NAMALWA (cell line): ENCODE measurements at regions not wholly inside any gene's neighbourhood (a gene's known extent, or its start where the extent isn't known, plus 50 kb on each side); places are given as distances from the start of the nearest gene placed in this dataset.
"Not testable (repeated sequence)": the region's sequence is repeated elsewhere in the genome, so short reads cannot be mapped to it uniquely, and the experiment has no call there.

Experiments used
- DNase-seq: peaks from one replicate; pipeline ENCODE4 v3.0.0-alpha.2; 2015; ENCODE audit warnings: low spot score

- DNase-seq, result no peak
Measured at GRCh38 chr10:4635883-4636282, 190.1 kb upstream of the AKR1E2 start.

GRCh38 chr10:4635388-4635787 is 190.6 kb upstream of the AKR1E2 start:
- DNase-seq, result no peak

- DNase-seq, result no peak
Measured at GRCh38 chr10:4633776-4634175, 192.2 kb upstream of the AKR1E2 start.

GRCh38 chr10:4633186-4633585 is 192.8 kb upstream of the AKR1E2 start:
- no peak for DNase-seq

- no peak for DNase-seq
Measured at GRCh38 chr10:4632757-4633156, 193.2 kb upstream of the AKR1E2 start.

GRCh38 chr10:4626919-4627318 is 199.1 kb upstream of the AKR1E2 start:
- no peak for DNase-seq

GRCh38 chr10:4623757-4624420 is 202.1 kb upstream of the AKR1E2 start:
- DNase-seq, result no peak

GRCh38 chr10:4623200-4623599 is 202.8 kb upstream of the AKR1E2 start:
- DNase-seq, result no peak

GRCh38 chr10:4622384-4622783 is 203.6 kb upstream of the AKR1E2 start:
- no peak for DNase-seq

GRCh38 chr10:4617589-4617988 is 208.4 kb upstream of the AKR1E2 start:
- DNase-seq, result no peak

- DNase-seq, result no peak
Measured at GRCh38 chr10:4615042-4615441, 211.0 kb upstream of the AKR1E2 start.

GRCh38 chr10:4609251-4609650 is 216.8 kb upstream of the AKR1E2 start:
- DNase-seq, result no peak

- no peak for DNase-seq
Measured at GRCh38 chr10:4607681-4608080, 218.3 kb upstream of the AKR1E2 start.

- no peak for DNase-seq
Measured at GRCh38 chr10:4606856-4607636, 219.0 kb upstream of the AKR1E2 start.

- DNase-seq, result no peak
Measured at GRCh38 chr10:4602764-4603491, 223.1 kb upstream of the AKR1E2 start.

GRCh38 chr10:4599471-4599870 is 226.5 kb upstream of the AKR1E2 start:
- no peak for DNase-seq

GRCh38 chr10:4597898-4598297 is 228.1 kb upstream of the AKR1E2 start:
- DNase-seq, result not testable (repeated sequence)

- DNase-seq, result no peak
Measured at GRCh38 chr10:4596951-4597350, 229.1 kb upstream of the AKR1E2 start.

- no peak for DNase-seq
Measured at GRCh38 chr10:4595719-4596319, 230.2 kb upstream of the AKR1E2 start.

GRCh38 chr10:4590807-4591206 is 235.2 kb upstream of the AKR1E2 start:
- DNase-seq, result no peak

GRCh38 chr10:4588824-4589223 is 237.2 kb upstream of the AKR1E2 start:
- DNase-seq, result no peak

GRCh38 chr10:4587466-4587865 is 238.5 kb upstream of the AKR1E2 start:
- no peak for DNase-seq

- DNase-seq, result no peak
Measured at GRCh38 chr10:4586776-4587175, 239.2 kb upstream of the AKR1E2 start.
